ENCODE measurements at regions not wholly inside any gene's neighbourhood (a gene's known extent, or its start where the extent isn't known, plus 50 kb on each side); places are given as distances from the start of the nearest gene placed in this dataset.

- no peak for TF ChIP-seq CTCF (IDR thresholded peaks at IDR 0.05)
- TF ChIP-seq POLR2A (IDR thresholded peaks at IDR 0.05): no peak
Measured at GRCh38 chr7:26554952-26555351, 263.3 kb downstream of the SNX10 start.

Data from Peyer's patch (tissue), 4 donors.